GM10847 (cell line): ENCODE measurements at regions not wholly inside any gene's neighbourhood (a gene's known extent, or its start where the extent isn't known, plus 50 kb on each side); places are given as distances from the start of the nearest gene placed in this dataset.

Experiments
- POLR2A ChIP-seq: IDR thresholded peaks from 2 replicates; pipeline ENCODE4 v1.6.1; 2011; ENCODE audit not compliant: insufficient read length; ENCODE audit errors: extremely low read depth

- TF ChIP-seq POLR2A: no peak
These were observed 86.1 kb upstream of the SPATA12 start for GRCh38 chr3:56974247-56974930.

DNA sequence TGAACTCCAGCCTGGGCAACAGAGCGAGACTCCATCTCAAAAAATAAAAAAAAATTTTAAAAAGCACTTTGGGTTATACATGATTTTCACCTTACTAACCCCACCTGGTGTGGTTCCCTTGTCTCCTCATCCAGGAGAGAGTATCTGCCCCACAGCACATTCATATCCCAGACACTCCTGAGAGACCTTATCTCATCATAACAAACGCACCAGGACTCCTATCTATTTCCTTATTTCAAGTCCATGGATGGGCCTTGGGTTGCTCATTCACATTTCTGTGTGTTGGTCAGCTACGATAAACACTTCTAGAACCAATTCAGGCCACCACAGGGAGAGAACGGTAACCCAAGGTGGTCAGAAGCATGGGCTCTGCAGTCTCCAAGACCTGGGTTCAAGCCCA, 88.6 kb upstream of the SPATA12 start:
- TF ChIP-seq POLR2A: no peak

GRCh38 chr3:56971261-56971660, 89.2 kb upstream of the SPATA12 start:
- no peak for TF ChIP-seq POLR2A

DNA sequence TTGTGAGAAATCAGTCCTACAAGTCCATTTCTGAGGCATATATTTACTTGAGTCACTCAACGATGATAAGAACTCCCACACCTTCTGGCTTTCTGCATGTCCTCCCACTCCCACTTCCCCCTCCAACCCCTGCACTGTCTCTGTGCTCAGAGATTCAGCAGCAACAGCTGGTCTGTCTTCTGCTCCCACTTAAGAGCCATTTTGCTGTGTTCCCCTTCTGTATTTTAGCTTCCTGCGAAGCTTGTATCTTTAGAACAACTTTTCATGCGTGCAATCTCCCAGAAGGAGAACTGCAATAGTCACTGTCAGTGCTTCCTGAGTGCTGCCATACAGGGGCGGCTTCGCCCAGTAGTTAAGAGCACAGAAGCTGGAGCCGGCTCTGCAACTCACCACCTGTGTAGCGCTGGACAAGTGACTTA, 90.0 kb upstream of the SPATA12 start:
- TF ChIP-seq POLR2A: no peak

DNA sequence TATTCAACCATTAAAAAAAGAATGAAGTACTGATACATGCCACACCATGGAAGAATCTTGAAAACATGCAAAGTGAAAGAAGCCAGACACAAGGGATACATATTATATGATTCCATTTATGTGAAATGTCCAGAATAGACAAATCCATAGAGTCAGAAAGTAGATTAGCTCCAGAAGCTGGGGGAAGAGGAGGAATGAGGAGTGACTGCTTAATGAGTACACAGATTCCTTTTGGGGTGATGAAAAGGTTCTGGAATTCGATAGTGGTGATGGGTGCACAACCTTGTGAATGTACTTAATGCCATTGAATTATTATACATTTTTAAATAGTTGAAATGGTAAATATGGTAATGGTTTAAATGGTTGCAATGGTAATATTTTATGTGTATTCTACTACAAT, 90.6 kb upstream of the SPATA12 start:
- TF ChIP-seq POLR2A: no peak

GRCh38 chr3:56966509-56966908, 94.0 kb upstream of the SPATA12 start:
- TF ChIP-seq POLR2A: no peak

DNA sequence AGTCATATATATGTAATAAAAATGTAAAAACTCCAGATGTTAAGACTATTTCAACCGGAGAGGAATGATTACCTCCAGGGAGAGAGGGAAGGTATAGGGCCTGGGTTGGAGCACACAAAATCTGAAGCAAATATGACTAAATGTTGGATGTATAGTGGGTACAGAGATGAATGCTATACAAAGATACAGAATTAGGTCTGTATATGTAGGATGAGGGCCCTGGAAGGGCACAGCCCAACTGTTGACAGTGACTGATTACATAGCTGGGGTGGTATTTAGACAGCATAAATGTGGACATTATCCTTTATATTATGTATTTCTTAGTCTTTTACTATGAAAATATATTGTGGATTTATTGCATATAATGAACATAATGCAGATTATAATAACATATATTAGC, 94.4 kb upstream of the SPATA12 start:
- no peak for TF ChIP-seq POLR2A

GRCh38 chr3:56962922-56963321, 97.5 kb upstream of the SPATA12 start:
- TF ChIP-seq POLR2A: no peak

- no peak for TF ChIP-seq POLR2A
These were observed 98.3 kb upstream of the SPATA12 start for GRCh38 chr3:56962206-56962605.

DNA sequence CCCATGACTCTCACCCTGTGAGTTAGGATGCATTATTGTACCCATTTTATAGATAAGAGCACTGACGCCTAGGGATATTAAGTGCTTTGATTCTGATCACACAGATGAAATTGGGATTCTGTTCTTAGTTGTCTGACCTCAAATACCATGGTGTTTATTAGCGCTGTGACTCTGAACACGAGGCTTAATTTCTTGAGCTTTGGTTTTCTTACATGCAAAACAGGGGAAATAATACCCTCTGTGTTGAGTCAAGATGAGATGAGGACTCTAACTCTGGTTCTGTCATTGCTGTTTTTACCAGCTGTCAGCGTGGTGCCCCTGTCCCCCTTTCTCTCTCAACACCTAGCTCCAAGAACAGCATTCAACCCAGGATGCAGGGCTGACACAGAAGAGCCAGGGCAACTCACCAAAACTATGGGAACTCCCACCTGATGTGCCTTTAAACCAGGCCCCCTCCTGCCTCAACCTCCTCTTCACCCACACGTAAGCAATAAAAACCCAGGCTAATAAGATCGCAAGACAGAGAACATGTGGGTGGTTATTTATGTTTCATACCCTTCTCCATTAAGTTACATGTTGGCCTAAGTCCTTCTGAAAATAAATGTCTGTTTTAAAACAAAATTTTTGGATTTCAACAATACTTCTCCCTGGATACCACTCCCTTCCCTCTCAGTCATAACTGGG, 100.1 kb upstream of the SPATA12 start:
- TF ChIP-seq POLR2A: no peak

GRCh38 chr3:56958879-56959278, 101.6 kb upstream of the SPATA12 start:
- TF ChIP-seq POLR2A: no peak

GRCh38 chr3:56957522-56957921, 102.9 kb upstream of the SPATA12 start:
- no peak for TF ChIP-seq POLR2A

DNA sequence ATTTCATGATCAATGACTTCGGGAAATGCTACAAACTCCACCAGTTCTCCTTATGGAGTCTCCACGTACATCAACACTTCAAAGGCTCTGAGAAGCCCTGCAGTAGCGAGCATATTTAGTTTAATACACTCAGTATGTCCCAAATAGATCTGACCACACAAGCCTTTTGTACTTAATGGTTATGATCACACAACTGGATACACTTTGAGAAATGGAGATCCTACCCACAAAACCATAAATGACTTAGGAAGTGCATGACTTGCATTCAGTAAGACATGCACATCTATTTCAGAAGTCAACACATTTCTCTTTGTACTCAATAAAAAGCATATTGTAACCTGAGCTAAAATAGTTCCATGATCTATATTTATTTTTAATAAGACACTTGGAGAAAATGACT, 103.6 kb upstream of the SPATA12 start:
- no peak for TF ChIP-seq POLR2A

- TF ChIP-seq POLR2A: no peak
These were observed 104.9 kb upstream of the SPATA12 start for GRCh38 chr3:56955492-56956111.

DNA sequence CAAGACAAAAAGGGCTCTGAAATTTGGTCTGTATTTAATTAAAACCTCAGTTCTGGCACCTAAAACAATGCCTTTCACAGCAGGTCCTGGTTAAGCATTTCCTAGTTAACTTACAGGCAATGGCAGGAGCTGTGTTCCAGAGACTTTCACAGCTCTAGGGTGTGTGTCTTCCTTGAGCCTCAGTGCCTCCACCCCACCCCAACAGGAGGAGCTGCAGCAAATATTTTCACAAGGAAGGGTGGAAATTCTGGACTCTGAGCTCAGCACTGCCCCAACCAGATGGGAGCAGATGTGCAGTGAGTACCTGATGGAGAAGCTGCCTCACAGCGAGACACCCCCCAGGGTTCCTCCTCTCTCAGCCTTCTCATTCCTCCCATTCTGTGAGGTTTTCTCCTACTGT, 106.3 kb upstream of the SPATA12 start:
- TF ChIP-seq POLR2A: no peak

DNA sequence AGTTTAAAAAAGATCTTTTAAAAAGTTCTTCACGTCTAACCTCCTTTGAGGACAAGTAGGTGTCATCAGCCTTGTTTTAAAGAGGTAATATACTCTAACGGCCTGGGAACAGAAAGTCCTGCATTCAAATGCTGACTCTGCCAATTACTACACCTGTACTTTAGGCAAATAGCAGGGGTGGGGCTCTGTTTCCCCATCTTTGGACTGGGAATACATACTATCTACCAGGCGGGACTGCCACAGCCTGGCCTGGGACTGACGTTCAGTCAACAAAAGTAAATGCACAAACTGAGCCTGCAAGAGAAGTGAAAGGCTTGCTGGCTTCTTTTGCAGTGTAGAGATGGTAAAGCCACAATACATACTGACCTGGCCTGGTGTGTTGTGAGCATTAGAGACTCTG, 107.6 kb upstream of the SPATA12 start:
- TF ChIP-seq POLR2A: no peak

DNA sequence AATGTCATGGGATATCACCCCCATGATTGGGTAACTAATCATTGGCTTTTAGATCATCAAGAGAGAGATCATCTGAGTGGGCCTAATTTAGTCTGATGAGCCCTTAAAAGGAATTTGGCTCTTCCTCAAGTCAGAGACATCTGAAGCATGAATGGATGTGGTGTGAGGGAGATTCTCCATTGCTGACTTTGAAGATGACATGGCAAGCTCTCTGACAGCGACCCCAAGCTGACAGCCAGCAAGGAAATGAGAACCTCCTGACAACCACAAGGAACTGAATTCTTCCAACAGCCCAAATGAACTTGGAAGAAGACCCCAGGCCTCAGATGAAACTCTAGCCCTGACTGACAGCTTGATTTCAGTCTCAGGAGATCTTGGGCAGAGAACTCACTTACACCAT, 108.4 kb upstream of the SPATA12 start:
- no peak for TF ChIP-seq POLR2A

DNA sequence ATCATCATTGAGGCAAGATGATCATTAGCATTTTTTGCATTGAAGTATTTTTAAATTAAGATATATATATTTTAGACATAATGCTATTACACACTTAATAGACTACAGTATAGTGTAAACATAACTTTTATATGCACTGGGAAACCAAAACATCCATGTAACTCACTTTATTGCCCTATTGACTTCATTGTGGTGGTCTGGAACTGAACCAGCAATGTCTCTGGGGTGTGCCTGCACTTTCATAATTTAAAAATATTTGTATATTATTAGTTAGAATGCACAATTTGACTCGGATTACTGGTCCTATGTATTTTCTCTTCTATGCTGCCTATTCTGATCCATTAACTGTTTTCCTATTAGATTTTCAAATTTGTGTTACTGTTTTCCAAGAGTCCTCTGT, 109.1 kb upstream of the SPATA12 start:
- no peak for TF ChIP-seq POLR2A
